Activated naive CD4-positive, alpha-beta T cell (primary cell): ENCODE measurements at regions not wholly inside any gene's neighbourhood (a gene's known extent, or its start where the extent isn't known, plus 50 kb on each side); places are given as distances from the start of the nearest gene placed in this dataset.
"Not testable (repeated sequence)": the region's sequence is repeated elsewhere in the genome, so short reads cannot be mapped to it uniquely, and the experiment has no call there.

ENCODE experiments used
- DNase-seq, 4 experiments: peaks; one replicate each; lab custom pipeline; 2025; lab: John Stamatoyannopoulos, UW

DNA sequence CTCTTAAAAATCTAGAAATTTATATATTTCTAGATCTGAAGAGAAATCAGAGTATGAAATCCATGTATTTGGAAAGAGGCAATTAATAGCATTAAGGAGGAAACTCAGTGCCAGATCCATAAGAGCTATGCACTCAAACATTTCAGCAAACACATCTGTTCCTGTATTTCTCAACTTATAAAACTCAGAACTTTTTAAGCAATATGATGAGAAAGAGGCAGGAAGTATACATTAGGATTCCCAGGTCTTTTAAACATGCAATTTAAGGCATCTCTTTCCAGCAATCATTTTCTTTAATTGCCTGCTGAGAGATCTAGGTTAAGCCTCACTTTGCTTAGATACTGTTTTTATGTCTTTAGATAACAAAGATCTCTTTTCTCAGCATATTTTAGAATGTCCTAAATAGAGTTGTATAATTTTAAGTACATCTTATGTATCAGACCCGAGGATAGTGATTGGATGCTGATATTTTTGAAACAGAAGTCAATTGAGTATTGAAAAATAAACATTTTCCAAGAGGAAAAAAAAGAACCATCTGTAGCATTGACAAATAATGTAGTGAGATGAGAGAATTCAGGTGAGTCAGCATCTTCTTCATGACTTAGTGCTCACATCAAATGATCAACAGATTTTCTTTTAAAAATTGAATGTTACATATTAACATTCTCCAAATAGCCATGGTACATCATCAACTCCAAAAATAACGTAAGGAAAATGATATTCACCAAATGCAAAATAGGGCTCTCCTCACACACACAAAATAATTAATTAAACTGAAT is 461.4 kb upstream of the NOX3 start:
- no peak for DNase-seq

DNA sequence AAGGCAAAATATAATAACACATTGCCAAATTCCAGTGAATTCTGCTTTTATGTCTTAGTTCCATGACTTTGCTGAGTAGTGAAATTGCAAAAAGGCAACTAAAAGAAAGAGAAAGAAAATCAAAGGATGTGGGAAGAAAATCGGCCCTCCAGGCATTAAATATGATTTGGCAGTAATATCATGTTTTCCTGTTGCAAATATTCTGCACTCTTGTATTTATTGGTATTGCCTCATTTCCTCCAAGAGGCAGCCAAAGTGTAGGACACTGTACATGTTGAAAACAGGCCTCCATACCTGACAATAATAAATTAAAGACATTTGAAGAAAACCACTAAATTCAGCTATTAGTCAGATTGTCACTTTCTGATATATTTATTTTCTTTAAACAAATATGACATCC is 460.0 kb upstream of the NOX3 start:
- DNase-seq: no peak

DNA sequence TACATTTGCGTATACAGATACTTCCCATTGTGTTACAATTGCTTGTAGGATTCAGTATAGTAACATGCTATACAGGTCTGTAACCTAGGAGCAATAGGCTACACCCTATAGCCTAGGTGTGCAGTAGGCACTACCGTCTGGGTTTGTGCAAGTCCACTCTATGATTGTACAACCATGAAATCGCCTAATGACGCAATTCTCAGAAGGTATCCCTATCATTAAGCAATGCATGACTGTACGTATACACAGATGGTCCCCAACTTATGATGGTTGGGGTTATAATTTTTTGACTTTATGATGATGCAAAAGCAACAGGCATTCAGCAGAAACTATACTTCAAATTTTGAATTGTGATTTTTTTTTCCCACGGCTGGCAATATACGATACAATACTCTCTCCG is 458.2 kb upstream of the NOX3 start:
- DNase-seq: no peak

DNA sequence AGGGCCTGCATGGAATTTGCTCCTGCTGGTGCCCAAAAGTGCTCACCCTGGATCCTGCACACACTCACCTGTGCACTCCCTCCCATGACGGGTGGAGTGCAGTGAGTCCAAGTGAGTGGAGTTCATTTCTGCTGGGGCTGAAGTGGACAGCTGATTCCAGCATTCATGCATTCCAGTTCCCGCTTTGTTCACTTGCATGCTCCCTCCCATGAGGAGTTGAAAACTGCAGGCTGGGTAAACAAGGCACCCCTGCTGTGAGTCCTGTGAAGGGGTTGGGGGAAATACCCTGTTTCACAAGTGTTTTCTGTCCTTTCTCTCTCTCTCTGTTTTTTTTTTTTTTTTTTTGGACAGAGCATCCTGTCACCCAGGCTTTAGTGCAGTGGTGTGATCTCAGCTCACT is 454.1 kb upstream of the NOX3 start:
- DNase-seq: no peak

DNA sequence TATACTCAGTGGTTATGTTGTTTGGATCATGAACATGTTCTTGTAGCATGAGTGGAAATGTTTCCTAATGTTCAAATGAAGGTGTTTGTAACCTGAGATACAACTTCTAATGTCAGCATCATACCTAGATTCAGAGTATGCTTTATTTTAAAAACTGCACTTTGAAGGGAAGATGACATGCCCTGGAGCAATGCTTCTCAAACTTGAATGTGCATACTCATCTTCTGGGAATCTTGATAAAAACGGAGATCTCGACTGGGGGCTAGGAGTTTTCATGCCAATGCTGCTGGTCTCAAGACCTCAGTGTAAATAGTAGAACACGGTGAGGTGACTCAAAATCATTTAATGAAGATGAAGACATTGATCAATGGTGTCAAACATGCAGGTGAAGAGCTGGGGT is 440.0 kb upstream of the NOX3 start:
- DNase-seq: no peak

DNA sequence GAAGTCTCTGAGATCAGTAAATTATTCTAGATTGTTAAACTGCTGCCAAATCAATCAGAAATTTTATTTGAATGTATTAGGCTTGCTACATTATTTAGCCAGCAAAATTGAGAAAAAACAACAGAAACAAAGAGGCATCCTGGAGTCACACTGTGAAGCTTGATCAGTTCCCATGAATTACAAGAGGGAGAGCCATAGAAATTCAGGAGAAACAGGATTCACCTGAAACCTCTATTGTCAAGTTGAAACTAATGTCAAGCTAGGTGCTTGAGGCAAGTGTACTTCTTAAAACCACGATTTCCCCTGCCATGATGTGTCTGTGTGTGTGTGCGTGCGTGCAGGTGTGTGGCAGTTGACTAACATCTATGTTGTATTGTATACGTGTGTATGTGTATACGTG is 439.1 kb upstream of the NOX3 start:
- DNase-seq: no peak

GRCh38 chr6:155894262-155894661 is 438.6 kb upstream of the NOX3 start:
- no peak for DNase-seq

DNA sequence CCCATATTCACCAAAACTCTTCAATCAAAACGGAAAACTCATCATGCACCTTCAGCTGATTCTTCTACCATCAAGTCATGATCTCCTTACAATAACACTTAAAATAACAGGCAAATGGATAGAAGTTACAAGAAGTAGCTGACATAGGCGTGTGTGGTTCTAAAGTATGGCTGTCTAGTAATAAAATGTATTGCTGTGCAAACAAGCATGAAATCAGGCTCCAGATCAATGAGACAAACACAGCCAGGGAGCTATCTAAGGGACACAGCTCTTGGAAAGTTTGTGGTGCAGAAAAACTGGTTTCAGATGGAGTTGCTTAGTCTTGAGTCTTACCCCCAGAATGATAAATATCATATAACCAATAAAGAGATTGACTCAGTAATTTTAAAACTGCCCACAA is 434.8 kb upstream of the NOX3 start:
- no peak for DNase-seq

- no peak for DNase-seq
These were observed 433.8 kb upstream of the NOX3 start for GRCh38 chr6:155889410-155889809.

DNA sequence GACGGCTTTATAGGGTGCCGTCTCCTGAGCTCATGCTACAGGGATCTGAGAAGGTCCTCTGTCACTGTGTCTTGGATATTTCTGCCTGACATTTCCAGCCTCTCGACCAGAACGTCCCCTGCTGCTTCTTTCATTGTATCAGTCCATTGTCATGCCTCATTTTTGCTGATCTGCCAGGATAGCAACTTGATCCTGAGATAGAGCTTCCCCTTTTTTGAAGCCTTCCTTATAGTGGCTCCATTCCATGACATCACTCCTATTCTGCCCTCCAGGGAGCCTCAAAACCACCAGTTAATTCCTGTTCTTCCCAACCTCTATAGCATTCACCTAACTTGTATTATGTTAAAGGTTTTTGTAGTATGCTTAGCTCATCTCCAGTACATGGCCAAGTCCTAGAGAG is 431.8 kb upstream of the NOX3 start:
- DNase-seq: no peak

- DNase-seq: no peak
These were observed 428.1 kb upstream of the NOX3 start for GRCh38 chr6:155883741-155884140.

GRCh38 chr6:155883334-155883731 is 427.7 kb upstream of the NOX3 start:
- DNase-seq: no peak

DNA sequence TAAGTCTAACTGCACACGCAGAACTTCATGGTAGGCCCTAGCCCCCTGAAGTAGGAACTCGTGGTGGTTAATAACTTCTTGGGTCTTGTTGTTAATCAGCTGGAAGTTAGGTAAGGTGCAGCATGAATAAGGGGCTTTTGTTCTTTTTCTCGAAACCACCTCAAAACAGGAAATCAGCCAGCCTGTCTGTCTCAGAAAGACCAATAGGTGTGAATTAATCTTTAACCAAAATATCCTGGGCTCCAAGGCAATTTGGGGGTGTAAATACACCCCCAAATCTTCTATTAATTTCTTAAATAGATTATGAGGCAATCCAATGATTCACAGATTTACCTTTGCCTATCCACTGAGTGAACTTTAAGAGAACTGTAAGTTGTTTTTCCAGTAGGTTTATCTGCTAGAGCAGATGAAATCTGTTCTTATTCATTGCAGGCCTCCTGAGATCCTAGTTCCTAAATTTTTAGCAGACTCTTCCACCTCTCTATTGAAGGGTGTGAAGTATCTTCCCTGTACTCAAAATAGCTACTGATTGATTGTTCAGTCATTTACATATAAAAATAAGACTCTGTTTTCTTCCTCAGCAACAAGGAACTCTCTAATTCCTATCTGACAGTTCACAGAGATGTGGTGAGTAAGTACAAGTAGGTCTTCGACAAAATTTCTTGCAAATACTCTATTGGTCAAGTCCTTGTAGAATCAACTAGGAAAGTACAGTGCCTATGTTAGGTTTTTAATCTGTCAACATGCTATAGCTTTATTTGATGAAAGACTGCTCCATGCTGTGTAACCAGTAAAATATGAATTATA is 427.1 kb upstream of the NOX3 start:
- DNase-seq: no peak

DNA sequence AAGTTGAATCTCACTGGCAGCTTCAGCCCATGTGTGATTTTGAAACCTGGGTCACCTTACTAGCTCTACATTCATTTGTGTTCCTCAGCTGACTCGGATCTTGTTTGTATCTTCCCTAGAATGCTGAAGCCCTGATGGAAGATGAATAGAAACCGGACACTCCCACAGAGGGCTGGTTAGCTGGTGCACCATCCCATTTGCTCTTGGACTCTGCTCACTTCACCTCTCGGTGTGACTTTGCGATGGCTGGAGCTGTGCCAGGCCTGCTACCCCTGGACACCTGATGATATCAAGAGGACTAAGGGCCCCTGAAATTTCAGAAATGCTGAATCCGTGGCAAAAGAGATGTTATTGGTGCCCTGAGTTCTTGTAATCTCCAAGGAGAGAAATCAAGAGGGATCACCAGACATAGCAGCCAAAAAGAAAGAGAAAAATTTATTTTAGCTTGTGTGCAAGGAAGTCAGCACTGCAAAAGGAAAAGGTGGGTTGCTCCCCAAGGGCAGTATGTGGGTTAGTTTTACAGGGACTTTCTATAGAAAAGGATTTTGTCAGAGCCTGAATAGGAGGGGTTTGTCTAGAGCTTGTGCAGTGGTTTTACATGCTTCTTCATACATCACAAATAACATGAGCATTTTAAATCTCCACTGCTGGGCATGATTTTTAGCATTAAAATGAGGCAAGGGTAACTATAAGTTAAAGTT is 426.3 kb upstream of the NOX3 start:
- DNase-seq: no peak

DNA sequence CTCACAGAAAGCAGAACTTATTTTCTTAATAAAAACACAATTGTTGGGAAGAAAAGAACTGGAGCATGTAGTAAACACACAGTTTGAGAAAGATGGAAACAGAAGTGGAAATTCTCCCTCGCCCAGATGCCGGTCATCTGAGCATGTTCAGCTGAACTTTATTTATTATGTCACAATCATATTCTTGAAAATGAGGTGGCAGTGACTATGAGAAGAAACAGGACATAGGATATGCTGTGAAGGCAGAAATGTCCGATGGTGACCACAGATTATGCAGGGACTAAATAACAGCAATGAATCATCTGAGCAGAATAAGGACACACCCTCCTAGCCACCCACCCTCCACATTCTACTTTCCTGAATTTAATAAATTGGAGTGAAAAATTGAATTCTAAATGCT is 425.3 kb upstream of the NOX3 start:
- no peak for DNase-seq

DNA sequence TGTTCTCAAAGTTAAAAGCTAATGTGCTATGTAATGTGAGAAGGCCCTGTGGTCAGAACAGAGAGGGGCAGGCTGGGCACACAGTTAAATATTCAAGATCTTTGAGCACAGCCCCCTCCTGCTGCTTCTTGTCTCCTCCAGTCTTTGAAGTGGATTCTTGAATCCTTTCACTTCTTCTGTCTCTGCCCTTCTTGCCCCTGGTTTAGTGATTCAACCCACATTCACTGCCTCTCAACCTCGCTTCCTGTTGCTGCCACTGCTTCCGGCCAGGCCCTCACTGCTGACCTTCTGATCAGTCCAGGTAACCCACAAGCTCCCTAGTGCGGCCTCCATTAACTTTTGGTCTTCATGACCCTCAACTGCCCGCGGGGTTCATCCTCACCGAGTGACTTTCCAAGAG is 417.3 kb upstream of the NOX3 start:
- no peak for DNase-seq

GRCh38 chr6:155867682-155868081 is 412.0 kb upstream of the NOX3 start:
- DNase-seq: no peak

DNA sequence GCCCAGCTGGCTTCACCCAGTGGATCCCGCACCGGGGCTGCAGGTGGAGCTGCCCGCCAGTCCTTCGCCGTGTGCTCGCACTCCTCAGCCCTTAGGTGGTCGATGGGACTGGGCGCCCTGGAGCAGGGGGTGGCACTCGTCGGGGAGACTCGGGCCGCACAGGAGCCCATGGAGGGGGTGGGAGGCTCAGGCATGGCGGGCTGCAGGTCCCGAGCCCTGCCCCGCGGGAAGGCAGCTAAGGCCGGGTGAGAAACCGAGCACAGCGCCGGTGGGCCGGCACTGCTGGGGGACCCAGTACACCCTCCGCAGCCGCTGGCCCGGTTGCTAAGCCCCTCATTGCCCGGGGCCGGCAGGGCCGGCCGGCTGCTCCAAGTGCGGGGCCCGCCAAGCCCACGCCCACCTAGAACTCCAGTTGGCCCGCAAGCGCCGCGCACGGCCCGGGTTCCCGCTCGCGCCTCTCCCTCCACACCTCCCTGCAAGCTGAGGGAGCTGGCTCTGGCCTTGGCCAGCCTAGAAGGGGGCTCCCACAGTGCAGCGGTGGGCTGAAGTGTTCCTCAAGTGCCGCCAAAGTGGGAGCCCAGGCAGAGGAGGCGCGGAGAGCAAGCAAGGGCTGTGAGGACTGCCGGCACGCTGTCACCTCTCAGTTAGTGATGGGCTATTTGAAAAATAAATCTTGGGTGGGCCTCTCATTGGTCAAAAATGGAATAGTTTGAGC is 411.2 kb upstream of the NOX3 start:
- not testable (repeated sequence) for DNase-seq

DNA sequence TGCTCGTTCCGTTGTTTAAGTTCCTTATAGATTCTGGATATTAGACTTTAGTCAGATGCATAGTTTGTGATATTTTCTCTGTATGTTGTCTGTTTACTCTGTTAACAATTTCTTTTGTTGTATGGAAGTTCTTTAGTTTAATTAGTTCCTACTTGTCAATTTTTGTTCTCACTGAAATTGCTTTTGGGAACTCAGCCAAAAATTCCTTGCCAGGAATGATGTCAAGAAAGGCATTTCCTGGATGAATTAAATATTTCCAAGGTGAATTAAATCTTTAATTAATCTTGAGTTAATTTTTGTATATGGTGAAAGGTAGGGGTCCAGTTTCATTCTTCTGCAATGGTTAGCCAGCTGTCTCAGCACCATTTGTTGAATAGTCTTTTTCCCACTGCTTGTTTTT is 406.2 kb upstream of the NOX3 start:
- no peak for DNase-seq

DNA sequence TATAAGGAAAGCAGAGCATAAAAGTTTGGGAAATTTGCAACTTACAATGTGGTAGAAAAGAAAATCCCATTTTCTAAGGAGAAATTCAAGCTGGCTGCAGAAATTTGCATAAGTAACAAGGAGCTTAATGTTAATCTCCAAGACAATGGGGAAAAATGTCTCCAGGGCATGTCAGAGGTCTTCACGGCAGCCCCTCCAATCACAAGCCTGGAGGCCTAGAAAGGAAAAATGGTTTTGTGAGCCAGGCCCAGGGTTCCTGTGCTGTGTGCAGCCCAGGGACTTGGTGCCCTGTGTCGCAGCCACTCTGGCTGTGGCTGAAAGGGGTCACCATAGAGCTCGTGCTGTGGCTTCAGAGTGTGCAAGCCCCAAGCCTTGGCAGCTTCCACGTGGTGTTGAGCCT is 403.3 kb upstream of the NOX3 start:
- not testable (repeated sequence) for DNase-seq

DNA sequence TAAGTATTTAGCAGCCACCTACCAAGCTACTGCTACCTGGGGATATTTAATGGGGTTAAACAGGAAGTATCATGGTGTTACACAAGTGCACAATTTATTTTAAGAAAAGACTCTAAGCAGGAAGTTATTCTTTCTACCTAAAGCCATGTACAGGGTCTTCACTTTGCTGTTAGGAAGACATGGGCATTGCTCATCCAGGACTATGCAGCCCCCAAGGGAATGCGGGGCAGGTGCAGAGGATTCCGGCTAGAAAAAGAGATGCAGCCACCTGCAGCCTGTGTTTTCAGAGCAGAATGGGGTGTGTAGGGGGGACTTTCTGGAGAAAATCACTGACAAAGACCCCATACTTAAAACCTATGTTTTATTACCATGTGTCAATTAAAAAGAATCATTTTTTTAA is 399.1 kb upstream of the NOX3 start:
- DNase-seq: no peak

DNA sequence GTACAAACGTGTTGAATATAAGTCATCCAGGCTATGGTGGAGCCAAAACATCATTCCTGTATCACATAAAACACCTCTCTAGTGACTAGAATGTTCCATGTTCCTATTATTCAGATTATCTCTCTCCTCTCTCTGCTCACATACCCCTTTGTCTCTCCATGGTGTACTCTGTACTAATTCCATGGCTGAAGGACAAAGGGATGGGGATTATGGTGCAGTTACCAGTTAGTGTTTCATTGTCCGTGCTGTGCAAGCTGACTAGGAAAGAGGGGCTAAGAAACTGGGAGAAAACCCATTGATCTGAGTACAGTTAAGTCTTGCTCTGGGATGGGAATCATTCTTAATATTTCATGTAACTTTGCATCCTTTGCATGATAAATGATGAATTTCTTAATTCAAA is 397.4 kb upstream of the NOX3 start:
- no peak for DNase-seq
